ENCODE measurements at regions not wholly inside any gene's neighbourhood (a gene's known extent, or its start where the extent isn't known, plus 50 kb on each side); places are given as distances from the start of the nearest gene placed in this dataset.

DNA sequence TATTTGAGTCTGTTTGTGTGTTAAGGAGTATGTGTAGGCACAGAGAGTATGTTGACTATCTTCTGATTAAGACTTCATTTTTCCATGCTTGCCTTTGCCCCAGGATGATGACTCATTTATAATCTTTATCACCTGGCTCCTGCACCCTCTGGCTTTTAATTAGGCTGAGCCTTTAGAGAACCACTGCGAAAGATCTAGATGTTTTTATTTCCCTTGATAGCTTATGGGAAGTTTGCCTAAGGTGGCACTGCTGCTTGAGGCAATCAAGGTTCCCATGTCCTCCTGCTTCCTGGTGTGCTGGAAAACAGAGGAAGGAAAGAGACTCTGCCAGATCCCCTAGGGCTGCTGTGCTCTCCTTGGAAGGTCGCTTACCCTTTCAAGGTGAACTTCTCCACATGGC lies 114.6 kb downstream of the ARL4A start:
- no peak overlapping the region for H3K4me3 ChIP-seq (ENCODE audit: control insufficient read depth, low read depth, low read length)

DNA sequence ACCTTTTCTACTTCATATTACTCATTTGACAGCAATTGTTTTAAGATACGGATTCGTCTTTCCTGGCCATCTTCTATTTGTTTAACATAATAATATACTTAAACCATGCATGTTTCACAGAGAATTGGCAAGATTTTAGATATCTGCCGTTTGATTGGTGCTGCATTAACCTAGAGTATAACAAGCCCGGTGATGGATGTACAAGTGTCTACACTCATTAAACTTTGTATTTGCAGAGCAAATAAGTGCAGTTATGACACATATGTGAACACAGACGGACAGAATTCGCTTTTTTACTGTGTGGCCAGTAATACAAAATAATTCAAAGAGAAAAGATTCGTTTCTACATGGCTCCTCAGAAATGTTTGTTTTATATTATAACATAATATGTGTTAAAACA lies 116.1 kb downstream of the ARL4A start:
- no peak overlapping the region for H3K4me3 ChIP-seq (ENCODE audit: control insufficient read depth, low read depth, low read length)
- TF ChIP-seq, protein P1, sequence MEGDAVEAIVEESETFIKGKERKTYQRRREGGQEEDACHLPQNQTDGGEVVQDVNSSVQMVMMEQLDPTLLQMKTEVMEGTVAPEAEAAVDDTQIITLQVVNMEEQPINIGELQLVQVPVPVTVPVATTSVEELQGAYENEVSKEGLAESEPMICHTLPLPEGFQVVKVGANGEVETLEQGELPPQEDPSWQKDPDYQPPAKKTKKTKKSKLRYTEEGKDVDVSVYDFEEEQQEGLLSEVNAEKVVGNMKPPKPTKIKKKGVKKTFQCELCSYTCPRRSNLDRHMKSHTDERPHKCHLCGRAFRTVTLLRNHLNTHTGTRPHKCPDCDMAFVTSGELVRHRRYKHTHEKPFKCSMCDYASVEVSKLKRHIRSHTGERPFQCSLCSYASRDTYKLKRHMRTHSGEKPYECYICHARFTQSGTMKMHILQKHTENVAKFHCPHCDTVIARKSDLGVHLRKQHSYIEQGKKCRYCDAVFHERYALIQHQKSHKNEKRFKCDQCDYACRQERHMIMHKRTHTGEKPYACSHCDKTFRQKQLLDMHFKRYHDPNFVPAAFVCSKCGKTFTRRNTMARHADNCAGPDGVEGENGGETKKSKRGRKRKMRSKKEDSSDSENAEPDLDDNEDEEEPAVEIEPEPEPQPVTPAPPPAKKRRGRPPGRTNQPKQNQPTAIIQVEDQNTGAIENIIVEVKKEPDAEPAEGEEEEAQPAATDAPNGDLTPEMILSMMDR (IDR thresholded peaks at IDR 0.05; ENCODE audit: control insufficient read depth, insufficient read depth, low read depth, low read length, missing control alignments): no peak
- DNase-seq (ENCODE audit: low read depth): no peak

More for the DNA sequence above, 114.6 kb downstream of the ARL4A start:
- no peak for DNase-seq (ENCODE audit: low read depth)
- TF ChIP-seq, protein P1 (IDR thresholded peaks at IDR 0.05; ENCODE audit: control insufficient read depth, insufficient read depth, low read depth, low read length, missing control alignments): no peak

DNA sequence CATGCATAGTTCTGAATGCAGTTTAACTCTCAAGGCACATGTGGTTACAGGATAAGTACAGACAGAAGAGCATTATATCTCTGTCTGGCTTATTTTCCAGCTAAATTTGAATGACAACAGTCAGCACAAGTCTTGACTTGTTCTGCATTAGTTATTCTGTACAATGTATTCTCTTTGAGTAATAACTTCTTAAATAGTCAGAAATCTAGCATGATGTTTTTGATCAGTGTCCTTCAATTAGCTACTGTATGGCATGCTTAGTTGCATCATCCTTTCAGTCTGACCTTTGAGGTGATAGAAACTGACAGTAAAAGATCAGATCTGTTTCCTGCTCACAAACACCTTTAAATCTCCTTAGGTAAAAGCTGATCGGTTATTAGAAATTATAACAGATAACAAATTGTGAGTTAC lies 118.1 kb downstream of the ARL4A start:
- no peak for DNase-seq (ENCODE audit: low read depth)

GRCh38 chr7:12805957-12806356 lies 118.5 kb downstream of the ARL4A start:
- TF ChIP-seq, protein P1 (IDR thresholded peaks at IDR 0.05; ENCODE audit: control insufficient read depth, insufficient read depth, low read depth, low read length, missing control alignments): no peak
- no peak for DNase-seq (ENCODE audit: low read depth)
- no peak overlapping the region for H3K4me3 ChIP-seq (ENCODE audit: control insufficient read depth, low read depth, low read length)

More for the DNA sequence above, 118.1 kb downstream of the ARL4A start:
- H3K4me3 ChIP-seq (ENCODE audit: control insufficient read depth, low read depth, low read length): no peak overlapping the region
- TF ChIP-seq, protein P1 (IDR thresholded peaks at IDR 0.05; ENCODE audit: control insufficient read depth, insufficient read depth, low read depth, low read length, missing control alignments): no peak

GRCh38 chr7:12809476-12809875 lies 122.0 kb downstream of the ARL4A start:
- TF ChIP-seq, protein P1 (IDR thresholded peaks at IDR 0.05; ENCODE audit: control insufficient read depth, insufficient read depth, low read depth, low read length, missing control alignments): no peak
- DNase-seq (ENCODE audit: low read depth): no peak
- H3K4me3 ChIP-seq (ENCODE audit: control insufficient read depth, low read depth, low read length): no peak overlapping the region

DNA sequence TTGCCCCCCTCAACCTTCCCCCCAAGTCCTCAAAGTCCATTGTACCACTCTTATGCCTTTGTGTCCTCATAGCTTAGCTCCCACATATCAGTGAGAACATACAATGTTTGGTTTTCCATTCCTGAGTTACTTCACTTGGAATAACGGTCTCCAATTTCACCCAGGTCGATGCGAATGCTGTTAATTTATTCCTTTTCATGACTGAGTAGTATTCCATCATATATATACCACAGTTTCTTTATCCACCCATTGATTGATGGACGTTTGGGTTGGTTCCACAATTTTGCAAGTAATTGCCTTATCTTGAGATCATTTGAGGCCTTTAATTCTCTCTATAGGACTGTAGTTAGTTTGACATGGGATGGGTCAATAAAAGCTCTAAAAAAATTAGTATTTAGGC lies 124.7 kb downstream of the ARL4A start:
- DNase-seq (ENCODE audit: low read depth): no peak
- no peak overlapping the region for H3K4me3 ChIP-seq (ENCODE audit: control insufficient read depth, low read depth, low read length)
- TF ChIP-seq, protein P1 (IDR thresholded peaks at IDR 0.05; ENCODE audit: control insufficient read depth, insufficient read depth, low read depth, low read length, missing control alignments): no peak

- no peak for DNase-seq (ENCODE audit: low read depth)
- TF ChIP-seq, protein P1 (IDR thresholded peaks at IDR 0.05; ENCODE audit: control insufficient read depth, insufficient read depth, low read depth, low read length, missing control alignments): no peak
- no peak overlapping the region for H3K4me3 ChIP-seq (ENCODE audit: control insufficient read depth, low read depth, low read length)
Observed at GRCh38 chr7:12814107-12814506, 126.7 kb downstream of the ARL4A start.

Data from AG09309 (cell line).